Activated CD4-positive, alpha-beta T cell treated with anti-CD3 and anti-CD28 coated beads, Interleukin-2, Interleukin-6, amounts not matched to agents 100 ng/mL and 50 ng/mL, durations not matched to agents 16 hours and 8 hours (primary cell): ENCODE measurements at regions not wholly inside any gene's neighbourhood (a gene's known extent, or its start where the extent isn't known, plus 50 kb on each side); places are given as distances from the start of the nearest gene placed in this dataset.

Experiments
- DNase-seq: peaks from one replicate; pipeline ENCODE4 v3.0.0-alpha.2; 2020

DNA sequence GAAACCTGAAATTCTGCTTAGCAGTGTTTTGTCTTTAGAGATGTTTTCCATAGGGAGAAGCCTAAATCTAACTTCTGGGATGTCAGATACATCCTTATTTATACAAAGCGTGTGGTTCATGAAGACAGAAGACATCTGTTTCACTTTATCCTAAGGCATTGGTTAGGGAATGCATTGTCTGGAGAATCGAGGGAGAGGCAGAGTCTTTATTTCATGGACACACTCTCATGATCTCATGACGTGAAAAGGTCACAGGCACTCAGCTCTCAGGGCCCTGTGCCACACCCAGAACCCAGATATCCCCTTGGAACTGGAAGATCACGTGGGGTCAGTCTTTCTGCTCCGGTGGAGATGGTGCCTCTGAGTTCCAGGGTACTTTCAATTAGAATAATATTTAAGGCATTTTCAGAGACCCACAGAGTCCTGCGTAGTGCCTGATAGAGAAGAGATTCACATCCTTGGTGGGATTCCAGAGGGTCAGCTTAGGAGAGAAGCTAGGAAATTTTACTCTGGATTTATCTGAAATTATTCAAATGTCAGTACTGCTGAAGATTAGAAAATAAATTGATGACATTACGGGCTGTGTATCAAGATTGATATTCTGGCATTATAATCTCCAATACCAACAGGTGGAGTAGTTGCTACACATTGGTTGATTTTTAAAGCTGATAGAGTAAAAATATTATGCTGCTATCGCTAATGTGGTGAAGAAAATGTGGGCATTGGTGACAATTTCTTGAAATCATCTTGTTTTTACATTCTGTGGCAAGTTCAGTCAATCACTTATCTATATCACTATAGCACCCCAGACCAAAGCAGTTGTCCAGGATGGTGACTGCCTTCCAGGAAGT, 378.3 kb downstream of the MTRR start:
- DNase-seq, result no peak

DNA sequence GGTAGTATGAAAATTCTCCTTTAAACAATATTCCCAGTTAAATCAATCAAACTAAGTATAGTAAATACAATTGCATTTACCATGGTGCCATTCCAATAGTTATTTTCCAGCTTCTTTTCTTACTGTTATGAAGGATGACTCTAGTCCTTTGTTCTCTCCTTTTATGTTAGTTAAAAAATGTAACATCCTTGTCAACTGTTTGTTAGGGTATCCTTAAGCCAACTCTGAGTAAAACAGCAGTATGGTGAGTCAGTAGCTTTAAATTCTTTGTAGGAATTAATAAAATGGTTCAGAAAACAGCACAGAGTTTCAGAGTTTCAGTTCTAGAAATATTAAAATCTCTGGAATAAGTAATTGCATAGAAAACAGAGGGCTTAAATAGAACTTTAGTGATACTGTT, 384.4 kb downstream of the MTRR start:
- DNase-seq, result no peak

DNA sequence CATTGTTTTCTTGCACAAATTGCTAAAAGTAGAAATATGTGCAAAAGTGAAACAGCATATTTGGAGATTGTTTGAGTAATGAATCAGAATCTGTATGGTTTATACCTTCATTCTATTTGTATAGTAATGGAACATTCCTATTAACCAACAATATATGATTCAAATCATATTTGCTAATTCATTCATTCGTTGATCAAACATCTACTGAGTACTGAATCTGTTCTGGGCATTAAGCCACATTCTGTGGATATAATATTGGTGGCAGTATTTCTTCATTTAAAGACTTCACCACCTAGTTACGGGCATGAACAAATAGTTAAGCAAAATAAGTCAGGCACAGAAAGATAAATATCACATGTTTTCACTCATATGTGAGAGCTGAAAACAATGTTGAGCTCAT, 385.7 kb downstream of the MTRR start:
- no peak for DNase-seq

DNA sequence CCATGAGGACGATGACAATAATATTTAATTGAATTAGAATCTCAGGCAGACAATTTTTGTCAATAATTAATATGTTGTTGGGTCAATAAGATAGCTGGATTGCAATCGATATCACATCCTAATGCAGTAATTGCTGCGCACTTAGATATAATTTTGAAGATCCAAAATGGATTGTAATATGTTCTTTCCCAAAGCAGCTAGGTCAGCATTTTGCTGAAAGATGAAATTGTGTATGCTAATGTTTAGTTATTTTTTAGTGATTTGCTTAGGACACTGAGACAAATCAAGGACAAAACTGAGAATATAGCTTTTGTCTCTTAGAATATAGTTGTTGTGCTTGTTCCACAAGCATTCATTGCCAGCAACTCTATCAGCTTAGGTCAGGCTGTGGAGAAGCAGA, 389.9 kb downstream of the MTRR start:
- no peak for DNase-seq

DNA sequence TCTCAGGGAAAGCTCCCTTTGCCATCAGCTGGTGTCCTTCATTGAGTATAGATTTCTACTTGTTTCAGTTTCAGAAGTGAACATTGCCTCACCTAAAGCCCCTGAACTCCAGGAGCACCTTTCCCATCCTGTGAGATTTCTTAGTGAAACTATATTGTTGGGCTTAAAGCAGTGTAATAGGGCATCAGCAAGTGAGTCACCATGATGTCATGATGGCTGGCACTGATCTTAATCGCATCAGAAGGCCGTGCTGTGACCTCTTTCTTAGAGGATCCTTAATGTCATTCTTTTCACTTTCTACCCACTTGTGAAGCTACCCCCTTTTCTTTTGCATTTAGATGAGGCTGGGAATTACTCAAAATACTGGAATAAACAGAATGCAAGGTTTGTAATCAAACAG, 401.3 kb downstream of the MTRR start:
- no peak for DNase-seq

DNA sequence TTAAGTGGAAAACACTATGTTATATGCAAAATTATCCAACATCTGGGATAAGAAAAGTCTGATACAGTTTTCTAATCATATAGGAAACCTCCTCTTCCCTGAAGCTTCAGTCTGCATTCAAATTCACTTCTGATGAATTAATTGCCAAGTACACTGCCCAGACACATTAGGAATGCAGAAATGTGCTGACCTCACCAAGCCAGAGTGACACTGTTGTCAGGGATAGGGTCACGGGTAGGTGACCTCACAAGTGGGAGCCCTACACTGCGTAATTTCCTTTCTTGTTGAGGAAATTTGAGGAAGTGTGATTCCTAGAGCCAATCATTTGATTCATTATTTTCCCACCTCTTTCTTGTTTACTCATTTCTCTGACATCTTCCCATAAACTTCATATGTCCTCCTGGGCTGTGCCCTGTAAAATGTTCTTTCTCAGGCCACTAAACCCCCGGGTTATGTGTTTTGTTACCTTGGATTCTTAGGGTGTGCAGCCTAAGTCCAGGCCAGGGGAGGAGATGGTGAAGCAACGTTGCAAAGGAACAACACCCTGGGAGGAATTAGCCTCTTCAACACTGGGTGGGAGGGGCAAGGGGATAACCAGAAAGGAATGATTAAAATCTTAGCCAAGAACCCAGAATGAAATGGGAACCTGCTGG, 411.9 kb downstream of the MTRR start:
- no peak for DNase-seq

DNA sequence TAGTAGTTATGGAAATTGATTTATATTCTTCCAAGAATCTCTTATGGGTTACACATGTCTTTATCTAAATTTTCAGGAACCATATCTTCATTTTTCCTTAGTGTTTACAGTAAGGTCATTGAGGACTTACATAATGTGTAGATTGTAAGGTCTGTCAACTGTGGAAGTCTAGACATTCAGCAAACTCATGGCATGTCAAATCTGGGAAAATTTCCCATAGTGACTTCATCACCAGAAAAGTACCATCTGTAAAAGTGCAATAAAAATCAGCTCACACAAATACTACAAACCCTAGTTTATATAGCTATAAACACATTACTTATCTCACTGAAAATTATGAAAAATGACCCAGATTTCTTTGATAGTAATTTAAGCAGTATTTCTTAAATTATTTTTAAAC, 419.4 kb downstream of the MTRR start:
- DNase-seq, result no peak

DNA sequence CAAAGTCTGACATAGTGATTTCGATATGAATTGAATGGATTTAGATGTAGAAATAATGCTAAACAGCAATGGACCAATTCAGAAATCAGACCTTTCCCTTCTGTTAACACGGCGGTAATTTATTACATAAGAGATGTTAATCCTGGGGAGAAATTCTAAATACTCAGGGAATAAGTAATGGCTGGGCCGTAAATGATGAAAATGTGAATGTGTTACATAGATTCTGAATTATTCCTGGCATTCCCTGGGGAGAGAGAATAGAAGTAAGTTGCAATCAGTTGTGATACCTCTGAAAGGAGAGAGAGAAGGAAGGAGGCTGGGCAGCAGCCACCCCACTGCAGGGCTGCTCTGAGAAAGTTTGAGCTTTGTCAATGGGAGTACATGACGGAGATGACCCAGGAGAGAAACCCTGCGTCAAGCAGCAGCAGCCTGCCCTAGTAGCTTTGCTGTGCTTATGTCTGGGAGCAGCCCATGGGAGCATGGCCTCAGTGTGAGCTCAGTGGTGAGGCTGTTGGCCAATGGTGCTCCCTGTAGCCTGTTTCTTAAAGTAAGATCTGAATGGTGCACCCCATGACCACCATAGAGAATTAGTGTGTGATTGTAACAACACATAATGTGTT, 420.1 kb downstream of the MTRR start:
- no peak for DNase-seq

DNA sequence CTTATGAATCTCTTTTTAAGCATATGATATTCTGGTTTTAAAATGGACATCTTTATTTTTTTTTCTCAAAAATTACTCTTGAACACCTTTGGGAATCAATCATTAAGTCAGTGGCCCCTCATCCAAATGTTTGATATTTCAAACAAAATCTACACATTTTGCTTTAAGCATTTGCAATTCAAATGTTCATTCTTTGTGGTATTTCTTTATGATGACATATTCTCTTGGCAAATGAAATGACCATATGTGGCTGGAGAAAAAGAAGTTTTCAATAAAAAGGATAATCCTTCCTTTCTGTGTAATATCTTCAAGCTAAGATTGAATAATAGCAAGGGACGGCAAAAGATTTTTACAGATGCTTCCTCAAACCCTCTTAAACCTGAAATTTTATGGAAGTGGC, 420.8 kb downstream of the MTRR start:
- DNase-seq, result no peak

DNA sequence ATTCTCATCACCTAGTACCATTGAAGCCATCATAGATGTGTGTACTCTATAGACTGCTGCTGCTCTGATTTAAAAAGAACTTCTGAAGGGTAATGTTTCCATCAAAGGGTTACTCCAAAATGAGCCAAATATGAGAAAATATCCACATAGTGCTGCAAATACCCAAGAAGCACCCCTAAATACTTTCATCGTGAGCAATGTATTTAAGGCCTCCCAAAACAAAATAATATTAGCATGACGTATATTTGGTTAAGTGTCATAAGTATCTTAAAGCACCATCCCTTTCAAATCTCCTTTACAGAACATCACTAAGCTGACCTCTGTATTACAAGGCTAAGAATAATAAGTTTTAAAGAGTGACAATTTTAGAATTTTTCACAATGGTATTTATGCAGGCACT, 421.8 kb downstream of the MTRR start:
- no peak for DNase-seq

DNA sequence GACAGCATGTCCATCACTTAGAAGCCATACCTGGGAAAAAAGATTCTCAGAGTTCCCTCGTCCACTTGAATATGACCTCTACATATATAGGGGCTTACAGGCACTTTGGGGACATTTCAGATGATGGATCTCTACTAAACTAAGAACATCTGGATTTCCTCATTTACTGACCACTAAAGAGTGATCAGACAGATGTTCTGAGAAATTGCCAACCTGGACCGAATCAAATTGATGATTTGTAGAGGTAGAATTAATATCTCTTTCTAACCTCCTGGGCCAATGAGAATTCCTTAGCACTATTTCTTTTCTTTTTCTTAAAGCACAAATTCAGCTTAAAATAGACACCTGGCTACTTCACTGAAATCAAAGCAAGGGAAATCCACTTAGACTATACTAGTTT, 422.7 kb downstream of the MTRR start:
- no peak for DNase-seq

DNA sequence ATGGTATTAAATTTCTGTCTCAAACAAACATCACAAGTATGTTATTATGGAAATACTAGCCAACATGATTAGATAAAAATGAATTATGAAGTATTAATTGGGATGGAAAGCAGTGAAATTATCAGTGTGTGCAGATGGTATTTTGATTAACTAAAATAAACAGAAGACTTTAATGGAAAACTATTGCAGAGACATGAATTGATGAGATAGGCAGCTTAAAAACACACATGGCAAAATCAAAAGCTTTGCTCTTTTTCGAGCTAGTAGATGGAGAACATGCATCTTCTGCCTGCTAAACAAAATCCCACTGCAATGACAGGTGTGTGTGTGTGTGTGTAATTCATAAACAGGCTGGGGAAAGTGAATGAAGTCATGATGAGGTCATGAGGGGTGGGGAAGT, 426.2 kb downstream of the MTRR start:
- no peak for DNase-seq

DNA sequence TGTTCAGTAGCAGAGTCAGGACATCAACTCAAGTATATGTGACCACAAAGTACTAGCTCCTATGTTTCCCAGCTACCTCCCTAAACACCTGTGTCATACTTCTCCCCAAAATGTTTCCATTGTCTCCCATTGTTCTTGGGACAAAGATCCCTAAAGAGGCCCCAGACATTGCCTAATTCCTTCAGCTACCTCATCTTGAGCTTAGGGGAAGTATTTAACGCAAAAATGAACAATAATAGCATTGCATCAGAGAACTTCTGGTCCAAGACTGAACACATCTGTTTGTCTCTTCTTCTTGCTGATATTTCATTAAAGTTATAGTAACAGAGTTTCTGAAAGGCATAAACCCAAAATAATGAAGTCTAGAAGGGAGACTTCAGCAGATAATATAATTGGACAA, 430.8 kb downstream of the MTRR start:
- no peak for DNase-seq

DNA sequence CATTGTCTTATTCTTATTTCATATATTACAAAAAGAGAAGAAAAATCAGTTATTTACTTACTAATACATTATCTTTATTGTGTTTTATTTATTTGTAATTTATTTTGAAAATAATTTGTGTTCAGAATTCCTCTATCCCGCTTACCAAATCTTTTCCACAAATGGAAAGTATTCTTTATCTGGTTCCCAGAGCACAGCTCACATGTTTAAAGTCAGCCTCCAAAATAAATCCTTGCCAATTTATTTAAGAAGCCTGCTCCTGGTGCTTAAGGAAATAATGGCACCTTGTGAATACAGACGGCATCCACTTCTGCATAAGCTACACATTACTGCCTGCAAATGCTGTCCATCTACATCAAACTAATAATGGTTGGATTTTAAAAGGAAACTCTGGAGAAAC, 435.4 kb downstream of the MTRR start:
- no peak for DNase-seq

DNA sequence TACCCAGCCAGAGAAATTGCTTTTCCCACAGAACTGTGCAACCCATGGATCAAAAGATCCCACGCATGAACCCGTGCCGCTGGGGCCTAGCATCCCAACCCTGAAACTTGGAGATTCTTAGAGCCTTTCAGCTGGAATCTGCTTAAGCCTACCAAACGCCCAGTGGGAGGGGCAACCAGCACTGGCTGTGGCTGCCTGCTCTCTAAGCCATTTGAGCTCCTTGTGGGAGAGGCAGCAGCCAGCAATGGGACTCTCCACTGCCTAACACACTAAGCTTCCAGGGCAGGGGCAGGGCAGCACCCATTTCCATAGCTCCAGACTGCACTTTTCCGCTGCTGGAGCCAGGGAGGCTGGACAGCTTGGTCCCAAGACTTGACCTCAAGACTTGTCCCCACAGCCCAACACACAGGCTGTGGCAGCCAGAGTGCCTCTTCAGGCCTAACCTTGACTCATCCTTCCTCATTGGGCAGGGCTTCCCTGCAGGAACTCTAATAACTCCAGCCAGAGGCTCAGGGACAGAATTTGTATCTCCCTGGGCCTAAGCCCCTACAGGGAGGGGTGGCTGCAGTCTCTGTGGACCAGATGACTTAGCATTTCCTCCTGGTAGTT, 437.4 kb downstream of the MTRR start:
- no peak for DNase-seq

DNA sequence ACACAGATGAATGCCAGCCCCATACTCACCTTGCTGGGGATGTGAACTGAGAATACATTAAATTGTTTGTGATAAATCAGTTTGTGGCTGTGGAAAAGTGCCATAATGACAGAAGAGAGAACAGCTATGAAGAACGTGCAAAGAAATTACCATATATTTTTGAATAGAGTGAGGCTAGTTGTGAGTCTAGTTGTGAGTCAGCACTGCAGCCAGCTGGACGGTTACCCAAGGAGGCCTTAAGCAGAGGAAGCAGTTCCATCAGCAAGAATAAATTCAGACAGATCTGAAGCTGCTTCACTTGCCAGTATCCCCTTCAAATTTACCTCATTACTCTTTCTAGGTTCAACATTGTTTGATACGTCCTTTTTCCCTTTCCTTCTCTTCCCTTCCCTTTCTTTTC, 446.0 kb downstream of the MTRR start:
- no peak for DNase-seq

DNA sequence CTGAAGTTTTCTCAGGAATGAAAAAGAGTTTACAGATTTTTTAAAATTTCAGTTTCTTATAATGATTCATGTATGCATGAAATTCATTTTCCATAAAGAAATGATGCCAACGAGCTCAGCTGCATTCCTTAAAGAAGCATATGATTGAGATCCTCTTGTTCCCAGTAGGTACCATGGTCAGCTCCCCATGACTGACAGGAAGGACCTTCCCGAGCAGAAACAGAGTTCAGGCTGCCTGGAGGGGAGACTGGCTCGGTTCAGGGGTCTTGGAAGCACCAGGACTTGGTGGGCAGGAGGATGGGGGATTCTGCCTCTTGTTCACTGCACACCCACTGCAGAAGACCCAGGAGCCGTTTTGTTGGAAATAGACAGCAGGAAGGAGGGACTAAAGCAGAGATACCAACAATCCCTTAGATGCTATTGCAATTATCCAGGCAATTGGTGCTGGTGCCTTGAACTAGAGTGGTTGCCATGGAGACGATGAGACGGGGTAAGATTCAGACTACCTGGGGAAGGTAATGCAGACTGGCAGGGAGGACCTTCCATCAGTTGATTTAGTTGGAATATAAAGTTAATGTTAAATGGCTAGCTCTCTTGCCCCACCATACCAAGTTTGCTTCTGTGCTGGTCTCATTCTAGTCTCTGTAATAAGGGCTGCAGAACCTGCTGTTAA, 447.8 kb downstream of the MTRR start:
- no peak for DNase-seq

DNA sequence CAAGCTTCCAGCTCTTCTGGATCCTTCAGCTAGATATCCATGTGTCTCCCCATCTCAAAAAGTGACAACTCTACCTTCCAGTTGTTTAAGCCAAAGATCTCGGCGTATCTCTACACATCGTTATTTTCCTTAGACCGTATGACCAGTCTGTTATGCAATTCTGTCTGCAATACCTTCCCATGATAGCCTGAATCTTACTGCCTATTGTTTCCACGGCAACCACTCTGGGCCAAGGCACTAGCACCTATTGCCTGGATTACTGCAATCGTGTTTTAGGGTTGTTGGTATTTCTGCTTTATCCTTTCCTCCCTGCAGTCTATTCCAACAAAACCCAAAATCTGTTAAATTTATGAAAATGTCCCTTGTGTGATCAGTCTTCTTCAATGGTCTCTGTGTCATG, 448.4 kb downstream of the MTRR start:
- no peak for DNase-seq

DNA sequence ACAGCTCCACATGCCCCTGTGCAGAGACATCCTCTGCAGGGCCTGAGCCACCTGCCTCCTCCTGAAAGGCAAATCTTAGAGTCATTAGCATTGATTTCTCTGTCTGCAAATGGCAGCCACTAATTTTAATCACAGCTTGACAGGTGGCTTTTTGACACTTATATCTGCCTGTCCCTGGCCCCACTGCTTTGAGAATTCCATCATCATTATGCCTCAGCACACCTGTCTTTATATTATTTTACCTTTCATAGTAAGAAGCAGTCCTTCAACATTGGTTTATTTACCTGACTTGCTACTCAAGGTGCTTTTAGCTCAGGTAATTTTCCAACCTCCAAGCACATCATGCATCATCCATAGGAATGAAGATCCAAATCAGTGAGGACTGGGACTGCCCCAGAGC, 451.3 kb downstream of the MTRR start:
- DNase-seq, result no peak

DNA sequence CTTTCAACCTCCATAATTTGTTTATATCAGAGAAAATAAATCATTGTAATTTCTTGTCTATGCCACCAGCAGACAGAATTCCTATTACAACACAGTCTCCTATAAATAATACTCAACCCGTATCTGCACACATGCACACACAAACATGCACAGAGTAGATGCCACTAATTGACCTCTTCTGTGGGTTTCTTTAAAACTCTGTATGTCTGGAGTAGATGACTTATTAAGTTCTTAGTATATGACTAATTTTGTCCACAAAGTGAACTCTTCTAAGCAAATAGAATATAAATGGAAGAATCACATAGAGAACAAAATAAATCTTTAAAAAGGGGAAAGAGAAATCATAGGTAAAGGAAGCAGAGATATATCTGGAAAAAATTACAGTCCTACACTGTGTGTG, 452.3 kb downstream of the MTRR start:
- DNase-seq, result no peak

DNA sequence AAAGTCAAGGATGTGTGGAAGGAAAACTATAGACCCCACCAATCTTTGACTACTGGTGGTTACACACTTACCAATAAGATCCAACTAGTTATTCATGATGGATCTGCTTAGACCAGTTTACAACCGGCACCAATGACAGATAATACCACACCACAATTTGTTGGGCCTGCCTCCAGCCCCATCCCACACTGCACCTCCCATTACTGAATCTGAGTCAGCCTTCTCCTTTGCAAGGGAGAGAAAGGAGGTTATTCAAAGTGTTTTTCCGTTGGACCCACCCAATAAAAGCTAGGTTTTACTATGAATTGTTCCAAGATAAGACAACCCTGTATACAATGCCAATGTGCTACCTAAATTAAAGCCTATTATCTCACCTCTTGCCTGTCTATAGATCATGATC, 453.5 kb downstream of the MTRR start:
- DNase-seq, result no peak

DNA sequence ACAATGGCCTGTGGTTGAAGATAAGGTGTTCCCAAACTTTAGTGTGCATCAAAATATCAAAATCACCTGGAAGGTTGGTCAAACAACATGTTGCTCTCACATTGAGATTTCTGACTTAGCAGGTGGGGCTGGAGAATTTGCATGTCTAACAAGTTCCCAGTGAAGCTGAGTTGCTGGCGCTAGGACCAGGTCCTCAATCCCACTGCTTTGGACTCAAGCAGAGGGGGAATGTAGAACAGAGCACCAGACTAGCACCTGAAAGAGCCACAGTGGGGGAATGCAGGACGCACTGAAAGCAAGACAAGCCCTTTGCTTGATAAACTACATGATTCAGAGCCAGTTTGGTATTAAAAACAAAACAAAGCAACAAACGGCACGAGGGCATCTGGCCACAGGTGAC, 458.1 kb downstream of the MTRR start:
- DNase-seq, result no peak

DNA sequence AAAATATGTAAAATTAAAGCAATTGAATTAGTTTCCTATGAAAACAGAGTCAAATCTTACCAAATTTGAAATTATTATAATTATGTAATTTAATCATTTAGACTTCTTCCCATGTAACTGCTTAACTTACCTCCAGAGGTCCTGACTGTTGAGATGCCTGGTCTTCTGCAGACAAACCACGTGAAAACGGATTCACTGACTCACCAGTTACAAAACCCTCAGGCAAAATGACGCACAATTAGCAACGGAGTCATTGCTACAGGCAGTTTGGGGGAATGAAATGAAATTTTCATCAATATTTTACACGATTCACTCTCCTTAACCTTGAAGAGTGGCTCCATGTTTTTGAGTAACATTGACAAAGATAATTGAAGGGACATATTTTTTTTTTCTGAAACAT, 460.8 kb downstream of the MTRR start:
- DNase-seq, result no peak
